ENCODE measurements at regions not wholly inside any gene's neighbourhood (a gene's known extent, or its start where the extent isn't known, plus 50 kb on each side); places are given as distances from the start of the nearest gene placed in this dataset.

- TF ChIP-seq TCF12 (IDR thresholded peaks at IDR 0.05; ENCODE audit: low read depth) (no peak), RAD21 (IDR thresholded peaks at IDR 0.05; ENCODE audit: low read depth) (no peak), REST (IDR thresholded peaks at IDR 0.05; ENCODE audit: low read depth) (no peak), CEBPB (IDR thresholded peaks at IDR 0.05) (no peak), YY1 (IDR thresholded peaks at IDR 0.05; ENCODE audit: low read depth) (no peak), TAF1 (IDR thresholded peaks at IDR 0.05; ENCODE audit: low read depth) (no peak), EP300 (IDR thresholded peaks at IDR 0.05; ENCODE audit: borderline replicate concordance) (no peak)
- TF ChIP-seq, protein P1, sequence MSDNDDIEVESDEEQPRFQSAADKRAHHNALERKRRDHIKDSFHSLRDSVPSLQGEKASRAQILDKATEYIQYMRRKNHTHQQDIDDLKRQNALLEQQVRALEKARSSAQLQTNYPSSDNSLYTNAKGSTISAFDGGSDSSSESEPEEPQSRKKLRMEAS (IDR thresholded peaks at IDR 0.05) = no peak
These were observed 388.0 kb downstream of the ICE1 start for GRCh38 chr5:5810461-5810860.
